ENCODE measurements at regions not wholly inside any gene's neighbourhood (a gene's known extent, or its start where the extent isn't known, plus 50 kb on each side); places are given as distances from the start of the nearest gene placed in this dataset.

DNA sequence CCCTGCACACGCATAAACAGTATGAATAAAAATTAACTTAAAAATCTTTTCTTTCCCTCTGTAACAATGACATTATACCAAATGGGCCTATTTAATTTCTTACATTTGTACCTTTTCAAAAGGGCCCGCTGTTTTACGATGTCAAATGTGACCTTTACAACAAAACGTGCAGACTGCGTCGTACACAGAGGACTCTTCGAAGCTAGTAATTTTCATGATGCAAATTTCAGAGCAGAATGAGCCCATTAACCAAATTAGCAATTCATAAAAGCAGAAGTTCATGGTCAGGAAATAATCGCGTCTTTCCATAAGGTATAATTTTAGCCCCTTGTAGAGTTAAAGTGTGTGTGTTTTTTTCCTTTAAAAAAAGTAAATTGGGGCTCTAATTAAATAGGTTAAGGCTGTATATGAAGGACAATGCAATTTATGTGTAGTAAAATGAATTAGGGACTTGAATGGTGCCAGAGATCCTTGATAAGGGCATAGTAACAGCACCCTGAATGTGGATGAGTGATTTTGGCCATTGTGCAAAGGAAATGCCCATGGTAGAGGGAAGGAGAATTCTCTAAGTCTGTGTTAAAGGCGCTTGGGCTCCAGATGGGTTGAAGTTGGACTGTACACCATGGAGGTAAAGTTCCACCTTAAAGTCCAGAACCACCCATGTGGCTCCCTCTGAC is 546.4 kb upstream of the EEF2KMT start:
- CTCF ChIA-PET: no interaction called here
- no peak for DNase-seq (ENCODE audit: low read depth, low spot score)
- TF ChIP-seq POLR2A (IDR thresholded peaks at IDR 0.05; ENCODE audit: low read depth, low read length) (no peak), JUN (IDR thresholded peaks at IDR 0.05; ENCODE audit: borderline replicate concordance, insufficient read depth, insufficient read length, low read depth) (no peak), EZH2 (IDR thresholded peaks at IDR 0.05; ENCODE audit: borderline replicate concordance, low read depth, low read length, severe bottlenecking) (no peak), FOS (IDR thresholded peaks at IDR 0.05; ENCODE audit: borderline replicate concordance, insufficient read depth, low read length) (no peak), POLR2AphosphoS5 (IDR thresholded peaks at IDR 0.05; ENCODE audit: insufficient read depth, low read depth, low read length) (no peak)
- TF ChIP-seq, protein P1, sequence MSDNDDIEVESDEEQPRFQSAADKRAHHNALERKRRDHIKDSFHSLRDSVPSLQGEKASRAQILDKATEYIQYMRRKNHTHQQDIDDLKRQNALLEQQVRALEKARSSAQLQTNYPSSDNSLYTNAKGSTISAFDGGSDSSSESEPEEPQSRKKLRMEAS (IDR thresholded peaks at IDR 0.05; ENCODE audit: insufficient read depth, insufficient read length): no peak
- TF ChIP-seq, protein P2, sequence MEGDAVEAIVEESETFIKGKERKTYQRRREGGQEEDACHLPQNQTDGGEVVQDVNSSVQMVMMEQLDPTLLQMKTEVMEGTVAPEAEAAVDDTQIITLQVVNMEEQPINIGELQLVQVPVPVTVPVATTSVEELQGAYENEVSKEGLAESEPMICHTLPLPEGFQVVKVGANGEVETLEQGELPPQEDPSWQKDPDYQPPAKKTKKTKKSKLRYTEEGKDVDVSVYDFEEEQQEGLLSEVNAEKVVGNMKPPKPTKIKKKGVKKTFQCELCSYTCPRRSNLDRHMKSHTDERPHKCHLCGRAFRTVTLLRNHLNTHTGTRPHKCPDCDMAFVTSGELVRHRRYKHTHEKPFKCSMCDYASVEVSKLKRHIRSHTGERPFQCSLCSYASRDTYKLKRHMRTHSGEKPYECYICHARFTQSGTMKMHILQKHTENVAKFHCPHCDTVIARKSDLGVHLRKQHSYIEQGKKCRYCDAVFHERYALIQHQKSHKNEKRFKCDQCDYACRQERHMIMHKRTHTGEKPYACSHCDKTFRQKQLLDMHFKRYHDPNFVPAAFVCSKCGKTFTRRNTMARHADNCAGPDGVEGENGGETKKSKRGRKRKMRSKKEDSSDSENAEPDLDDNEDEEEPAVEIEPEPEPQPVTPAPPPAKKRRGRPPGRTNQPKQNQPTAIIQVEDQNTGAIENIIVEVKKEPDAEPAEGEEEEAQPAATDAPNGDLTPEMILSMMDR (IDR thresholded peaks at IDR 0.05; ENCODE audit: extremely low read depth in 1 of 2, insufficient read depth in 1 of 2, low read depth in 1 of 2, low read length in 2 of 2): no peak
- H3K79me2 ChIP-seq (ENCODE audit: control insufficient read depth, insufficient read depth, low read length): no peaks in the 10 kb centered on the region
- no peaks in the 10 kb centered on the region for H3K9me1 ChIP-seq (replicated peaks; ENCODE audit: control insufficient read depth, extremely low read depth, insufficient read depth, low read length)
- no peak overlapping the region for H3K4me3 ChIP-seq (replicated peaks in 1 of 3; ENCODE audit: insufficient read depth in 1 of 3, low read depth in 1 of 3, low read length in 3 of 3)
- no peaks in the 10 kb centered on the region for H3K36me3 ChIP-seq (ENCODE audit: control insufficient read depth in 2 of 2, extremely low read depth in 1 of 2, insufficient read depth in 2 of 2, low read length in 2 of 2)
- POLR2A ChIA-PET: no interaction called here
- H3K27me3 ChIP-seq (ENCODE audit: control insufficient read depth in 2 of 2, insufficient read depth in 2 of 2, low read length in 2 of 2): no peaks in the 10 kb centered on the region
- H3K4me2 ChIP-seq (ENCODE audit: insufficient read depth, low read length): no peak overlapping the region
- FAIRE-seq: no peak
- no peak overlapping the region for H3K27ac ChIP-seq (ENCODE audit: insufficient read depth, low read depth, low read length)
- intact Hi-C loops (cut with micrococcal nuclease): no loop called here
- H4K20me1 ChIP-seq (replicated peaks; ENCODE audit: control insufficient read depth, extremely low read depth, insufficient read depth, low read length): no peaks in the 10 kb centered on the region
- no peaks in the 10 kb centered on the region for H3K4me1 ChIP-seq (ENCODE audit: control insufficient read depth, extremely low read depth, insufficient read depth, low read length)
- no peak overlapping the region for H2AFZ ChIP-seq (ENCODE audit: low read depth, low read length)
- H3K9ac ChIP-seq (replicated peaks; ENCODE audit: extremely low read depth, insufficient read depth, low read length): no peak overlapping the region
- H3K9me3 ChIP-seq (replicated peaks; ENCODE audit: control insufficient read depth, insufficient read depth, low read length): peaks cover 13% of the 10 kb centered on the region
- dilution Hi-C loops (cut with MboI; ENCODE audit: extremely low pct_ligation_motif_present, low sequenced_read_pairs): no loop called here
- no TSS peak for BruUV-seq (replicated peaks)
